ENCODE measurements at regions not wholly inside any gene's neighbourhood (a gene's known extent, or its start where the extent isn't known, plus 50 kb on each side); places are given as distances from the start of the nearest gene placed in this dataset.

GRCh38 chr3:5312290-5312689, 124.8 kb downstream of the EDEM1 start:
- ATAC-seq (no peak), DNase-seq (ENCODE audit: low spot score) (no peak)
- H3K9me3 Mint-ChIP-seq: no peaks in the 10 kb centered on the region
- no peak overlapping the region for H3K27ac Mint-ChIP-seq
- peaks cover 2 to 14% of the 10 kb centered on the region in 2 donors for H3K27me3 Mint-ChIP-seq
- H3K4me1 Mint-ChIP-seq (ENCODE audit: low read depth in 2 of 2): peaks cover 0 to 2% of the 10 kb centered on the region in 2 donors
- no peaks in the 10 kb centered on the region for H3K36me3 Mint-ChIP-seq
- H3K4me3 Mint-ChIP-seq: no peak overlapping the region

GRCh38 chr3:5314897-5315296, 127.4 kb downstream of the EDEM1 start:
- Mint-ChIP-seq H3K27ac (no peak overlapping the region), H3K36me3 (no peaks in the 10 kb centered on the region), H3K4me3 (no peak overlapping the region), H3K9me3 (no peaks in the 10 kb centered on the region), H3K27me3 (peaks cover 2 to 14% of the 10 kb centered on the region in 2 donors), H3K4me1 (ENCODE audit: low read depth in 2 of 2) (peaks cover 6 to 19% of the 10 kb centered on the region in 2 donors)
- ATAC-seq: no peak
- no peak for DNase-seq (ENCODE audit: low spot score)

GRCh38 chr3:5317557-5317956, 130.1 kb downstream of the EDEM1 start:
- Mint-ChIP-seq H3K36me3 (no peaks in the 10 kb centered on the region), H3K27me3 (peaks cover 0 to 8% of the 10 kb centered on the region in 2 donors)

GRCh38 chr3:5319454-5319853, 131.9 kb downstream of the EDEM1 start:
- no peaks in the 10 kb centered on the region for H3K9me3 Mint-ChIP-seq
- H3K4me1 Mint-ChIP-seq (ENCODE audit: low read depth in 2 of 2): peaks cover 6 to 19% of the 10 kb centered on the region in 2 donors
- no peak for DNase-seq (ENCODE audit: low spot score)
- ATAC-seq: no peak
- peaks cover 0 to 14% of the 10 kb centered on the region in 2 donors for H3K27me3 Mint-ChIP-seq
- no peak overlapping the region for H3K27ac Mint-ChIP-seq
- H3K36me3 Mint-ChIP-seq: no peaks in the 10 kb centered on the region
- no peak overlapping the region for H3K4me3 Mint-ChIP-seq

More at GRCh38 chr3:5317557-5317956, 130.1 kb downstream of the EDEM1 start:
- no peak overlapping the region for H3K4me3 Mint-ChIP-seq
- no peaks in the 10 kb centered on the region for H3K9me3 Mint-ChIP-seq
- no peak overlapping the region for H3K27ac Mint-ChIP-seq
- DNase-seq (ENCODE audit: low spot score) (no peak), ATAC-seq (no peak)
- H3K4me1 Mint-ChIP-seq (ENCODE audit: low read depth in 2 of 2): peaks cover 6 to 19% of the 10 kb centered on the region in 2 donors

GRCh38 chr3:5321666-5322340, 134.3 kb downstream of the EDEM1 start:
- ATAC-seq (no peak), DNase-seq (ENCODE audit: low spot score) (no peak)
- no peak overlapping the region for H3K27ac Mint-ChIP-seq
- no peak overlapping the region for H3K4me3 Mint-ChIP-seq
- H3K27me3 Mint-ChIP-seq: peaks cover 2 to 14% of the 10 kb centered on the region in 2 donors
- peaks cover 3% of the 10 kb centered on the region for H3K9me3 Mint-ChIP-seq
- peaks cover 6 to 19% of the 10 kb centered on the region in 2 donors for H3K4me1 Mint-ChIP-seq (ENCODE audit: low read depth in 2 of 2)
- H3K36me3 Mint-ChIP-seq: no peaks in the 10 kb centered on the region

- ATAC-seq (no peak), DNase-seq (ENCODE audit: low spot score) (no peak)
- H3K4me1 Mint-ChIP-seq (ENCODE audit: low read depth in 2 of 2): no peaks in the 10 kb centered on the region
- no peaks in the 10 kb centered on the region for H3K36me3 Mint-ChIP-seq
- no peak overlapping the region for H3K27ac Mint-ChIP-seq
- H3K9me3 Mint-ChIP-seq: peaks cover 3% of the 10 kb centered on the region
- peaks cover 2 to 6% of the 10 kb centered on the region in 2 donors for H3K27me3 Mint-ChIP-seq
- H3K4me3 Mint-ChIP-seq: no peak overlapping the region
Measured at GRCh38 chr3:5324780-5325179, 137.3 kb downstream of the EDEM1 start.

- ATAC-seq: no peak
- Mint-ChIP-seq H3K27me3 (peaks cover 0 to 7% of the 10 kb centered on the region in 2 donors), H3K4me3 (no peak overlapping the region), H3K36me3 (no peaks in the 10 kb centered on the region), H3K9me3 (peaks cover 3% of the 10 kb centered on the region), H3K4me1 (ENCODE audit: low read depth in 2 of 2) (no peaks in the 10 kb centered on the region), H3K27ac (no peak overlapping the region)
- no peak for DNase-seq (ENCODE audit: low spot score)
Measured at GRCh38 chr3:5330152-5330810, 142.8 kb downstream of the EDEM1 start.

GRCh38 chr3:5331567-5332269, 144.2 kb downstream of the EDEM1 start:
- Mint-ChIP-seq H3K4me1 (ENCODE audit: low read depth in 2 of 2) (no peaks in the 10 kb centered on the region), H3K9me3 (no peaks in the 10 kb centered on the region), H3K27me3 (peaks cover 0 to 5% of the 10 kb centered on the region in 2 donors), H3K36me3 (no peaks in the 10 kb centered on the region), H3K4me3 (no peak overlapping the region), H3K27ac (no peak overlapping the region)
- no peak for ATAC-seq
- no peak for DNase-seq (ENCODE audit: low spot score)

- no peak for ATAC-seq
- H3K4me3 Mint-ChIP-seq: no peak overlapping the region
- H3K27ac Mint-ChIP-seq: no peak overlapping the region
- no peaks in the 10 kb centered on the region for H3K9me3 Mint-ChIP-seq
- H3K27me3 Mint-ChIP-seq: peaks cover 0 to 5% of the 10 kb centered on the region in 2 donors
- no peak for DNase-seq (ENCODE audit: low spot score)
- no peaks in the 10 kb centered on the region for H3K36me3 Mint-ChIP-seq
- no peaks in the 10 kb centered on the region for H3K4me1 Mint-ChIP-seq (ENCODE audit: low read depth in 2 of 2)
Measured at GRCh38 chr3:5332270-5332956, 144.9 kb downstream of the EDEM1 start.

- Mint-ChIP-seq H3K4me1 (ENCODE audit: low read depth in 2 of 2) (no peaks in the 10 kb centered on the region), H3K27ac (no peak overlapping the region), H3K4me3 (no peak overlapping the region), H3K27me3 (peaks cover 3 to 16% of the 10 kb centered on the region in 2 donors), H3K9me3 (no peaks in the 10 kb centered on the region), H3K36me3 (no peaks in the 10 kb centered on the region)
- no peak for DNase-seq (ENCODE audit: low spot score)
- no peak for ATAC-seq
Measured at GRCh38 chr3:5339967-5340535, 152.5 kb downstream of the EDEM1 start.

GRCh38 chr3:5341610-5342009, 154.1 kb downstream of the EDEM1 start:
- Mint-ChIP-seq H3K27ac (no peak overlapping the region), H3K27me3 (peaks cover 6 to 16% of the 10 kb centered on the region in 2 donors), H3K9me3 (no peaks in the 10 kb centered on the region), H3K36me3 (no peaks in the 10 kb centered on the region), H3K4me1 (ENCODE audit: low read depth in 2 of 2) (no peaks in the 10 kb centered on the region), H3K4me3 (no peak overlapping the region)
- DNase-seq (ENCODE audit: low spot score) (no peak), ATAC-seq (no peak)

GRCh38 chr3:5343459-5343858, 156.0 kb downstream of the EDEM1 start:
- H3K27ac Mint-ChIP-seq: no peak overlapping the region
- ATAC-seq: no peak
- H3K27me3 Mint-ChIP-seq: peaks cover 6 to 16% of the 10 kb centered on the region in 2 donors
- DNase-seq (ENCODE audit: low spot score): no peak
- no peaks in the 10 kb centered on the region for H3K36me3 Mint-ChIP-seq
- no peaks in the 10 kb centered on the region for H3K4me1 Mint-ChIP-seq (ENCODE audit: low read depth in 2 of 2)
- no peaks in the 10 kb centered on the region for H3K9me3 Mint-ChIP-seq
- no peak overlapping the region for H3K4me3 Mint-ChIP-seq

GRCh38 chr3:5344707-5345106, 157.2 kb downstream of the EDEM1 start:
- Mint-ChIP-seq H3K9me3 (peaks cover 4% of the 10 kb centered on the region), H3K27me3 (peaks cover 10 to 16% of the 10 kb centered on the region in 2 donors), H3K4me1 (ENCODE audit: low read depth in 2 of 2) (no peaks in the 10 kb centered on the region), H3K36me3 (no peaks in the 10 kb centered on the region), H3K27ac (no peak overlapping the region), H3K4me3 (no peak overlapping the region)
- DNase-seq (ENCODE audit: low spot score): no peak
- ATAC-seq: no peak

Data from natural killer cell treated with Interleukin-12 subunit alpha and Interleukin-12 subunit beta and Interleukin-15 and Interleukin-18, amount 100 ng/mL, for 72 hours (primary cell).